ENCODE measurements at regions not wholly inside any gene's neighbourhood (a gene's known extent, or its start where the extent isn't known, plus 50 kb on each side); places are given as distances from the start of the nearest gene placed in this dataset.

DNA sequence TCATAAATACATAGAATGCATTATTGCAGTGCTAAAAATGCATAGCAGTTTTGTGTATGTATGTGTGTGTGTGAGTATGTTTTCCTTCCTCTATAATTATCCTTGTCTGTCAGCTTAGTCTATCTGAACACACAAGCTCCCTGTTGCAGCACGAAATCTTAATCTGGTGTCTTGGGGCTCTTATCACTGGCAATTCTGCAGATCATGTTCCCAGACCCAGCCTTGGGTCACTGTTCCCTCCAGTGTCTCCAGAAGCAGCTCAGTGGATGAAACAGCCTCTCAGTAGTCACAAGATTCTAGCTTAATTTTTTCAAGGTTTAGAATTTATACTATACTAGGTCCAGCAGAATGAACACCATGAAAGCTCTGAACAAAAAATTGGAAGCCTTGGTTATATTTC lies 777.9 kb downstream of the MRPL39 start:
- TF ChIP-seq, protein P1, sequence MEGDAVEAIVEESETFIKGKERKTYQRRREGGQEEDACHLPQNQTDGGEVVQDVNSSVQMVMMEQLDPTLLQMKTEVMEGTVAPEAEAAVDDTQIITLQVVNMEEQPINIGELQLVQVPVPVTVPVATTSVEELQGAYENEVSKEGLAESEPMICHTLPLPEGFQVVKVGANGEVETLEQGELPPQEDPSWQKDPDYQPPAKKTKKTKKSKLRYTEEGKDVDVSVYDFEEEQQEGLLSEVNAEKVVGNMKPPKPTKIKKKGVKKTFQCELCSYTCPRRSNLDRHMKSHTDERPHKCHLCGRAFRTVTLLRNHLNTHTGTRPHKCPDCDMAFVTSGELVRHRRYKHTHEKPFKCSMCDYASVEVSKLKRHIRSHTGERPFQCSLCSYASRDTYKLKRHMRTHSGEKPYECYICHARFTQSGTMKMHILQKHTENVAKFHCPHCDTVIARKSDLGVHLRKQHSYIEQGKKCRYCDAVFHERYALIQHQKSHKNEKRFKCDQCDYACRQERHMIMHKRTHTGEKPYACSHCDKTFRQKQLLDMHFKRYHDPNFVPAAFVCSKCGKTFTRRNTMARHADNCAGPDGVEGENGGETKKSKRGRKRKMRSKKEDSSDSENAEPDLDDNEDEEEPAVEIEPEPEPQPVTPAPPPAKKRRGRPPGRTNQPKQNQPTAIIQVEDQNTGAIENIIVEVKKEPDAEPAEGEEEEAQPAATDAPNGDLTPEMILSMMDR (optimal IDR thresholded peaks at IDR 0.05 in 1 of 3, IDR thresholded peaks at IDR 0.05 in 1 of 3, conservative IDR thresholded peaks at IDR 0.05 in 1 of 3; ENCODE audit: extremely low read depth in 1 of 3, insufficient read depth in 2 of 3, low read length in 3 of 3): no peak
- TF ChIP-seq EZH2 (IDR thresholded peaks at IDR 0.05; ENCODE audit: low read length): no peak

Measured in keratinocyte (primary cell).